HG03378 (cell line): ENCODE measurements at regions not wholly inside any gene's neighbourhood (a gene's known extent, or its start where the extent isn't known, plus 50 kb on each side); places are given as distances from the start of the nearest gene placed in this dataset.
"Not testable (repeated sequence)": the region's sequence is repeated elsewhere in the genome, so short reads cannot be mapped to it uniquely, and the experiment has no call there.

Experiments
- ATAC-seq: cut with Tn5 transposase; IDR thresholded peaks from one replicate; pipeline ENCODE4 v1.9.1; 2021; ENCODE audit warnings: mild to moderate bottlenecking, moderate library complexity; ENCODE audit not compliant: unreplicated experiment

- ATAC-seq, result no peak
Measured at GRCh38 chr6:80441131-80441530, 334.7 kb downstream of the BCKDHB start.

DNA sequence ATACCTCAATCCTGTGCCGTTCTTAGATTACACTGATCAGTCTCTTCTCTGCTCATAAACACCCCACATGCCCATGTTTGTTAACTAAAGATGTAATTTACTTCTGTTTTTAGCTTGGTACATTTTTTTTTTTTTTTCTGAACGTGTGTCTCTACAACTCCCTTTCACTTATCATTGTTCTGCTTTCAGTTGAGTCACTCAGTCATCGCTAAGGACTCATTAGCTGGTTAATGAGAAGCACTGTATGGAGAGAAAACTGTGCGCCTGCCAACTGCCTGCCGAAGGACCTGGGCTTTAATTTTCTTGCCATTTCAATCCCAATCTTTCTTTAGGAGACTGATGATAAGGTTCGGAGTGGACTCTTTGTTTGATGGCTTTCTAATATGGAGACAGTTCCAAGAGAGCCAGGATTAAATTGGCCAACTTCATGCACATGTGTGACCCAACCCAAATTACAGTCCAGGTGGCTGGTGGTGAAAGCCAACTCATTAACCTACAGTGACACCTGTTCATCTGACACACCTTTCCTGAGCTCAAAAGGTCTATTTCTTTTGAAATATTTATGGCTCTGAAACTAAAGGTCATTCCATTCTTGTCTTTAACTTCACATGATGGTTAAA lies 334.1 kb downstream of the BCKDHB start:
- ATAC-seq, result no peak

GRCh38 chr6:80439721-80440470 lies 333.4 kb downstream of the BCKDHB start:
- no peak for ATAC-seq

- no peak for ATAC-seq
Measured at GRCh38 chr6:80438772-80439171, 332.3 kb downstream of the BCKDHB start.

DNA sequence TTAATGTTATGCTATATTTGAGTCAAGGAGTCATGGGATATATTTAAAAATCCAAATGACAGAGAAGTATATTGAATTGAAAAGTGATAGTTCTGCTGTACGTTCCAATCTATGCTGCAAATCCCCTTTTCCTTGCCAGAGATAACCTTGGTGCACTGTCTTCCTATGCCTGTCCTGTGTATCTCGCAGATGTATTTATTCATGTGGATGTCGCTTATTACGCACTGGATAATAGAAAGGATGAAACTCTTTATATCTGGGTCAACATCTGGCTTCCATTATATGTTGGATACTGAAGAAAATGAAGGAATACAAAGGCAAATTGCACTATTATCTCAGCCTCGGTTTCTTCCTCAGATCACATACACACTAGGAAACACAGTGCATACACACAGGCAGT lies 331.3 kb downstream of the BCKDHB start:
- ATAC-seq, result no peak

GRCh38 chr6:80437221-80437620 lies 330.8 kb downstream of the BCKDHB start:
- ATAC-seq, result no peak

DNA sequence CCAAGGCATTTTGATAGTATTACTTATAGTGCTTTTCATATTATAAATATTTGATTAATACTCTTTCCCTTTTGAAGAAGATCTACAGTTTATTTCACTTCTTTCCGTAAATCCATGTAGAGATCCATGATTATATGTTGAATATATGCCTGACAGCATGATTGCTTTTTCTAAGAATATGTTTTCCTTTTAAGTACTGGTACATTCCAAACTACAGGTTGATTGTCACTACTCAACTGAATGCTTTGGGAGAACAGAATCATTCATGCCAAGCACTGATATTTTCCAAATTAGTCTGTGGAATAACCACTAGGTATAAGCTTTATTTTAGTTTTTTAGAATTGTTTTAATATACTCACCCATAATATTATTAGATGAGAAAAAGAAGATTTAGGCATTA lies 330.2 kb downstream of the BCKDHB start:
- no peak for ATAC-seq

- ATAC-seq, result no peak
Measured at GRCh38 chr6:80435457-80435856, 329.0 kb downstream of the BCKDHB start.

- ATAC-seq, result no peak
Measured at GRCh38 chr6:80434691-80435350, 328.4 kb downstream of the BCKDHB start.

- ATAC-seq, result no peak
Measured at GRCh38 chr6:80433673-80434025, 327.2 kb downstream of the BCKDHB start.

- no peak for ATAC-seq
Measured at GRCh38 chr6:80433010-80433672, 326.7 kb downstream of the BCKDHB start.

DNA sequence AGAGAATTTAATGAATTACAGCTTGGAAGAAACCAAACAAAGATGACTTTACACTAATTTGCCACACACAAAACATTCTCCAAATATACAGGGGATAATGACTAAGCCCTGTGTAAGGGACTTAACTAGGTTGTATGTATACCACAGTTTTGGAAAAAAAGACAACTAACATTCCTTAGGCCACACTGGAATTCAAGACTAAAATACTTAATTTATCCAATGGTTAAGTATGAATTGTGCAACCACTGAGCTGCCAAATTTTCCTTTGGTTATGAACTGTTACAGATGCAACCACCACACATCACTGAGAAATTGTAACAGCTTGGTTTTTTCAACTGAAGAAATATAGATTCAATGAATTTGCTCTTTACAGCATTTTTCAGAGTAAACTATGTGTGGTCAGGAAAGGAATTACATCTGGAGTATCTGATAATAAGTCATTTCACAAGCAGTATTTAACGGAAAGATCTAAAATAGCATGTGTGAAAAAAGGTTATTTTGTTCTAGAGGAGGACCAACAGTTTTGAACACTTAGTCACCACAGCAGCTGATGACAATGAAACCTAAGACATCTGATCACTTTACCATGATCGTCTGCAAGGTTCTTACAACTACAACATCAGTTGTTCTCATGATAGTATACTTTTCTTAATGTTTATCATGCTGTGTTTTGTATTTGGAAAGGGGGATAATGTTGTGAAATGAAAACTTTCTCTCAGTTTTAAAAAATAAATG lies 318.8 kb downstream of the BCKDHB start:
- no peak for ATAC-seq

- ATAC-seq, result no peak
Measured at GRCh38 chr6:80411486-80411885, 305.0 kb downstream of the BCKDHB start.

DNA sequence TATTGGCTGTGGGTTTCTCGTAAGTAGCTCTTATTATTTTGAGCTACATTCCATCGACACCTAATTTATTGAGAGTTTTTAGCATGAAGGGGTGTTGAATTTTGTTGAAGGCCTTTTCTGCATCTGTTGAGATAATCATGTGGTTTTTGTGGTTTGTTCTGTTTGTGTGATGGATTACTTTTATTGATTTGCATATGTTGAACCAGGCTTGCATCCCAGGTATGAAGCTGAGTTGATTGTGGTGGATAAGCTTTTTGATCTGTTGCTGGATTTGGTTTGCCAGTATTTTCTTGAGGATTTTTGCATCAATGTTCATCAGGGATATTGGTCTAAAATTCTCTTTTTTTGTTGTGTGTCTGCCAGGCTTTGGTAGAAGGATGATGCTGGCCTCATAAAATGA lies 301.5 kb downstream of the BCKDHB start:
- ATAC-seq, result not testable (repeated sequence)

DNA sequence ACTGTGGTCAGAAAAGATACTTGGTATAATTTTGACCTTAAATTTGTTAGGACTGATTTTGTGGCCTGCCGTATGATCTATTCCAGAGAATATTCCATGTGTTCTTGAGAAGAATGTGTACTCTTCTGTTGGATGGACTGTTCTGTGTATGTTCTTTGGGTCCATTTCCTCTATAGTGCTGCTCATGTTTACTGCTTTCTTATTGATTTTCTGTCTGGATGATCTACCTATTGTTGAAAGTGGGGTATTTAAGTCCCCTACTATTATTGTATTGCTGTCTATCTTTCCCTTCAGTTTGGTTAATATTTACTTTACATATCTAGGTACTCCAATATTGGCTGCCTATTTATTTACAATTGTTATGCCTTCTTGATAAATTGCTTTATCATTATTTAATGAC lies 298.4 kb downstream of the BCKDHB start:
- ATAC-seq, result no peak

DNA sequence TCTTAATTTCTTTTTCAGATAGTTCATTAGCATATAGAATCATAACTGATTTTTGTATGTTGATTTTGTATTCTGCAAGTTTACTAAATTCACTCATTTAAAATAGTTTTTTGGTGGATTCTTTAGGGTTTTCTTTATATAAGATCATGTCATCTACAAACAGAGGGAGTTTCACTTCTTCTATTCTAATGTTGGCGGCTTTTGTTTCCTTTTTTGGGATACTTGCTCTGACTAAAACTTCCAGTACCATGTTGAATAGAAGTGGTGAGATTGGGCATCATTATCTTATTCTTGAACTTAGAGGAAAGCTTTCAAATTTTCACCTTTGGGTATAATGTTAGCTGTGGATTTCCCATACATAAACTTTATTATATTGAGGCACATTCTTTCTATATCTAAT lies 296.9 kb downstream of the BCKDHB start:
- ATAC-seq, result no peak

GRCh38 chr6:80402266-80402665 lies 295.8 kb downstream of the BCKDHB start:
- ATAC-seq, result no peak
